GM18861 (cell line): ENCODE measurements at regions not wholly inside any gene's neighbourhood (a gene's known extent, or its start where the extent isn't known, plus 50 kb on each side); places are given as distances from the start of the nearest gene placed in this dataset.
"Not testable (repeated sequence)": the region's sequence is repeated elsewhere in the genome, so short reads cannot be mapped to it uniquely, and the experiment has no call there.

Experiments
- ATAC-seq: cut with Tn5 transposase; IDR thresholded peaks from one replicate; pipeline ENCODE4 v1.9.1; 2021; ENCODE audit not compliant: unreplicated experiment

- no peak for ATAC-seq
Measured at GRCh38 chr2:129193961-129194360, 785.5 kb upstream of the RAB6C start.

- ATAC-seq, result no peak
Measured at GRCh38 chr2:129199501-129199900, 780.0 kb upstream of the RAB6C start.

GRCh38 chr2:129201696-129202095 is 777.8 kb upstream of the RAB6C start:
- ATAC-seq, result no peak

- ATAC-seq, result no peak
Measured at GRCh38 chr2:129203331-129203730, 776.1 kb upstream of the RAB6C start.

- not testable (repeated sequence) for ATAC-seq
Measured at GRCh38 chr2:129204581-129204980, 774.9 kb upstream of the RAB6C start.

GRCh38 chr2:129205176-129205575 is 774.3 kb upstream of the RAB6C start:
- no peak for ATAC-seq

GRCh38 chr2:129205766-129206165 is 773.7 kb upstream of the RAB6C start:
- no peak for ATAC-seq

GRCh38 chr2:129212299-129212958 is 767.0 kb upstream of the RAB6C start:
- ATAC-seq, result no peak

GRCh38 chr2:129224022-129224421 is 755.4 kb upstream of the RAB6C start:
- ATAC-seq, result no peak

- no peak for ATAC-seq
Measured at GRCh38 chr2:129224486-129224885, 755.0 kb upstream of the RAB6C start.

GRCh38 chr2:129229196-129229595 is 750.3 kb upstream of the RAB6C start:
- ATAC-seq, result no peak

GRCh38 chr2:129229830-129230441 is 749.5 kb upstream of the RAB6C start:
- no peak for ATAC-seq

- no peak for ATAC-seq
Measured at GRCh38 chr2:129231924-129232323, 747.5 kb upstream of the RAB6C start.

- ATAC-seq, result no peak
Measured at GRCh38 chr2:129233166-129233565, 746.3 kb upstream of the RAB6C start.

GRCh38 chr2:129233751-129234406 is 745.6 kb upstream of the RAB6C start:
- no peak for ATAC-seq

- no peak for ATAC-seq
Measured at GRCh38 chr2:129236601-129237000, 742.9 kb upstream of the RAB6C start.

- ATAC-seq, result no peak
Measured at GRCh38 chr2:129237966-129238725, 741.3 kb upstream of the RAB6C start.

GRCh38 chr2:129239141-129239540 is 740.3 kb upstream of the RAB6C start:
- ATAC-seq, result no peak

- no peak for ATAC-seq
Measured at GRCh38 chr2:129240061-129240460, 739.4 kb upstream of the RAB6C start.

GRCh38 chr2:129242269-129242668 is 737.2 kb upstream of the RAB6C start:
- no peak for ATAC-seq

- no peak for ATAC-seq
Measured at GRCh38 chr2:129247751-129248150, 731.7 kb upstream of the RAB6C start.

- no peak for ATAC-seq
Measured at GRCh38 chr2:129248198-129248597, 731.3 kb upstream of the RAB6C start.
